ENCODE measurements at regions not wholly inside any gene's neighbourhood (a gene's known extent, or its start where the extent isn't known, plus 50 kb on each side); places are given as distances from the start of the nearest gene placed in this dataset.

DNA sequence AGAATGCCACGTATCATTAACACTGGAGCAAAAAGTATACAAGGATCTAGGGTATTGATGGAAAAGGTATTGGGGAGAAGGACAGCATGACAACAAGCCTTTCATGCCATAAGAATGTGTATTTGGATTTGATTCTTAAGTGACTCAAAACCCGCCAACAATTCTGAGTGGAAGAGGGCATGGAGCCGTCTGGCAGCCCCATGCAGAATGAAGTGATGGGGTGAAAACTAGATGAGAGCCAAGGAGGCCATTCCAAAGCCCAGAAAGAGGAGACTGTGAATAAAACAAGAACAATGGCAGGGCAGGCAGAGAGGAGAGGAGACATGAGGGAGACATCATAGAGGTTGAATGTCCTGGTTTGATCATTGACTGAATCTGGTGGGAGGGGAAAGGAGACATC is 272.3 kb upstream of the WWC1 start:
- no peak overlapping the region for H3K4me3 ChIP-seq (ENCODE audit: low read depth, low read length)
- no peak for DNase-seq (ENCODE audit: low read depth)
- TF ChIP-seq, protein P1, sequence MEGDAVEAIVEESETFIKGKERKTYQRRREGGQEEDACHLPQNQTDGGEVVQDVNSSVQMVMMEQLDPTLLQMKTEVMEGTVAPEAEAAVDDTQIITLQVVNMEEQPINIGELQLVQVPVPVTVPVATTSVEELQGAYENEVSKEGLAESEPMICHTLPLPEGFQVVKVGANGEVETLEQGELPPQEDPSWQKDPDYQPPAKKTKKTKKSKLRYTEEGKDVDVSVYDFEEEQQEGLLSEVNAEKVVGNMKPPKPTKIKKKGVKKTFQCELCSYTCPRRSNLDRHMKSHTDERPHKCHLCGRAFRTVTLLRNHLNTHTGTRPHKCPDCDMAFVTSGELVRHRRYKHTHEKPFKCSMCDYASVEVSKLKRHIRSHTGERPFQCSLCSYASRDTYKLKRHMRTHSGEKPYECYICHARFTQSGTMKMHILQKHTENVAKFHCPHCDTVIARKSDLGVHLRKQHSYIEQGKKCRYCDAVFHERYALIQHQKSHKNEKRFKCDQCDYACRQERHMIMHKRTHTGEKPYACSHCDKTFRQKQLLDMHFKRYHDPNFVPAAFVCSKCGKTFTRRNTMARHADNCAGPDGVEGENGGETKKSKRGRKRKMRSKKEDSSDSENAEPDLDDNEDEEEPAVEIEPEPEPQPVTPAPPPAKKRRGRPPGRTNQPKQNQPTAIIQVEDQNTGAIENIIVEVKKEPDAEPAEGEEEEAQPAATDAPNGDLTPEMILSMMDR (IDR thresholded peaks at IDR 0.05; ENCODE audit: control insufficient read depth, extremely low read depth, insufficient read depth): no peak

DNA sequence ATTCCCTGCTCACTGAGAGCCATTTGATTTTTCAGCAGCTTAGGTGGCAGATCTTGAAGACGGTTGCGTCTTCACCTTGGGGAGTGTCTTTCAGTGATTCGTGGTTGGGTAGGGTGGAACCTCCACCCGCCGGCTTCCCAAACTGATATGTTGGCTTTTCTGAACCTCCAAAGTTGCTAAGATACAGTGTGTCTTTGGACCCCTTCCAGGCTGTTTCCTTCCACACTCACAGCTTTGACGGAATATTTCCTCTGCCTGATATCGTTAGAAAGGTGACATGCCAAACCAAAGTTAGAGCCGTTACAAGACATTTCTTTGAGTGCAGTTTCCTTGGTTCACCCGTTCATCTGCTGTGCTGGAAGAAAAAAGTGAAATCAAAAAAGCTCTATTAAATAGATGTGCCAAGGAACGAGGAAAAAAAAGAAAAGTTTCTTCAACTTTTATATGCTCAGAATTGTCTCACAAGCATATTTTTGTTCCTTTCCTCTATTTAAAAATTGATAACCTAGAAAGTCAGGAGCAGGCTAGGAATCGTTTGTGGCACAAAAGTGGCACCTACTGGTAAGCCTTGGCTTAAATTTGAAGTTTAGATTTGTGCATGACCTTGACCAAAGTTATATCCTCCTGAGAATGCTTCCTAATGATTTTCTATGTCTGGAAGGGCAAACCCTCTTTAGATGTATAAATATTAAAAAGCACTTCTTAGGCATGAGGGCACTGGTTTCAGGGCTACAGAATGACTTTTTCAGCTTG is 270.7 kb upstream of the WWC1 start:
- TF ChIP-seq, protein P1 (IDR thresholded peaks at IDR 0.05; ENCODE audit: control insufficient read depth, extremely low read depth, insufficient read depth): peak; percentile 66
- H3K4me3 ChIP-seq (ENCODE audit: low read depth, low read length): no peak overlapping the region
- DNase-seq (ENCODE audit: low read depth): no peak

DNA sequence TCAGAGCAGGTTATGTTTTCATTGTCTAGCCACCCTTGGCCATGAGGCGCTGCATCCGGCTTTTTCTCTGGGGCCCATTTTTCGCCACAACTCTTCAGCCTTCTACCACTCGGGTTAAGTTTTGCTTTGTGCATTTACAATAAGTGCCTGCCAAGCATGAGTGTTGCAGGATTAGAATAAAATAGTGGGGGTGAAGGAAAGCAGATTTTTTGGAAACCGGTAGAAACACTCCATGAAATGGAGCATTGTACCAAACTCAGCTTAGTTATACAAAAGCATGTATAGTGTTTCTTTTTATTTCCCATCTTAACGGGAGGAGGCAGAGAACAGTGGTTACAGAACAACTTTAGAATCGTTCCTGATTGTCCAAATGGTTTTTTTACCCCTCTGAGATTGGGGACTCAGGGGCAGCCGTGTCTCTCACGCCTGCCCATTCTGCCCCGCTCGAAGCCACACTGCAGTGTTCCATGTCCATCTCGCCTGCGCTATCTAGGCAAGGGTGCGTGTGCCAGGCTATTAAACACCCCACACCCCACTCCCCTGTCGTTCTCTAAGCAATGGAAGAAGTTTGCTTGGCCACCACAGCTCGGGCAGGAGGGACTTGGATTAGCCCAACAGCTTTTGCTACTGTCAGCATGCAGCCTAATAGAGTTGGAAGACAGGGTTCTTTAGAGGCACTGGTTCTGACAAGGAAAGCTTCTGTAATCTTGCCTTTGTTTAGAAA is 268.8 kb upstream of the WWC1 start:
- no peak for DNase-seq (ENCODE audit: low read depth)
- TF ChIP-seq, protein P1 (IDR thresholded peaks at IDR 0.05; ENCODE audit: control insufficient read depth, extremely low read depth, insufficient read depth): no peak
- no peak overlapping the region for H3K4me3 ChIP-seq (ENCODE audit: low read depth, low read length)

DNA sequence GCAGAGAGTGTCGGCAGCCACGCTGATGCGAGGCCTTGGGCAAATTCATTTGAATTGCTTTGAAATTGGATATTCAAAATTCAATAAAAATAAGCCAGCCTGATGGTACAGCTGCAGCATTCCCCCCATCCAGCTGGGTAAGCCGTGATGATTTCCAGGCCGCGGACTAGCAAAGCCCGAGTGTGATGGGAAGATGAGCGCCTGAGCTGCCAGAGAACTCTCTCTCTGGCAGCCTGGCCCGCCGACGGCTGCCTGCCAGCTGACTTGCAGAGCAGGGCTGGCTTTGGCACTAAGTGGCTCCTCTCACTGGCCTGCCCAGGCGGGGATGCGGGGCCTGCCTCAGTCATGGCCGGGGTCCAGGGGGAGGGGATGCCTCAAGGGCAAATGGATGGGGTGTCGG is 268.3 kb upstream of the WWC1 start:
- TF ChIP-seq, protein P1 (IDR thresholded peaks at IDR 0.05; ENCODE audit: control insufficient read depth, extremely low read depth, insufficient read depth): no peak
- no peak for DNase-seq (ENCODE audit: low read depth)
- no peak overlapping the region for H3K4me3 ChIP-seq (ENCODE audit: low read depth, low read length)

DNA sequence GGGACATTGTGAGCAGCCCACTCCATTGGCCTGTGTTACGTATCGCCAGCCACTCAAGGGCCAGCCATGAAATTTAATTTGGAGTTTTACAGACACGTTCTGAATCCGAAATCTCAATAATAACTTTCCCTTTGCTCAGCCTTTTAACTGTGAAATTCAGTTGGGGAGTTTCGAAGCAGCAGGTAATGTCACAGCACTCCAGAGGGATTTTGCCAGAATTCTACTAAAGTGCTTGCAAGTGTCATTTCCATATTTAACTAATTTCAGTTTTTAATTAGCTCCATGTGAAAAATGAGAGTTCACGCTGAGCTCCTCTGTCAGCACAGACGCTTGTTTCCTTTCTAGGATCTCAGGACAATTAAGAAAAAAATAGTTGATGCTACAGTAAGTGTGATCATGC is 267.1 kb upstream of the WWC1 start:
- TF ChIP-seq, protein P1 (IDR thresholded peaks at IDR 0.05; ENCODE audit: control insufficient read depth, extremely low read depth, insufficient read depth): no peak
- H3K4me3 ChIP-seq (ENCODE audit: low read depth, low read length): no peak overlapping the region
- DNase-seq (ENCODE audit: low read depth): no peak

DNA sequence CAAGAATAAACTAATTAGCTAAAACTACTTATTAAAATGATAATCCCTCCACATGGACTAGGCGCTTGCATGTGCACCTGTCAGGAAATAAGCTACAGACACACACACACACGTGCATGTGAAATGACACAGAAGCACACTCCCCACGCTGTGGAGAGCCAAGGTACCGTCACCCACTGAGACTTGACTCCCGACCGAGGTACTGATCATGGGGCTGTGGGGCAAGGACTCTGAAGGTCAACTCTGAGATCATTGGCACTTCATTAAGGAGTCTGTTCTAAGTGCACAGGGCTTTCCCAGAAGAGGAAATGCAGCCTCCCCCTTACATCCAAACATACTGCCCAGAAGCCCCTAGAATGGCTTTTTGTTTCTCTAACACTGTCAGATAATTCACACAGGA is 264.4 kb upstream of the WWC1 start:
- H3K4me3 ChIP-seq (ENCODE audit: low read depth, low read length): no peak overlapping the region
- TF ChIP-seq, protein P1 (IDR thresholded peaks at IDR 0.05; ENCODE audit: control insufficient read depth, extremely low read depth, insufficient read depth): no peak
- no peak for DNase-seq (ENCODE audit: low read depth)

Data from LNCaP clone FGC (cell line).